DMS53 treated with DMSO at 0.1 percent for 48 hours (cell line): ENCODE measurements at regions not wholly inside any gene's neighbourhood (a gene's known extent, or its start where the extent isn't known, plus 50 kb on each side); places are given as distances from the start of the nearest gene placed in this dataset.

Source experiments
- DNase-seq: peaks from one replicate; lab custom pipeline; 2025; ENCODE audit not compliant: unreplicated experiment; lab: John Stamatoyannopoulos, UW

- no peak for DNase-seq
These were observed 149.9 kb downstream of the SHQ1 start for GRCh38 chr3:72698154-72698917.

- no peak for DNase-seq
These were observed 150.5 kb downstream of the SHQ1 start for GRCh38 chr3:72697717-72698116.

DNA sequence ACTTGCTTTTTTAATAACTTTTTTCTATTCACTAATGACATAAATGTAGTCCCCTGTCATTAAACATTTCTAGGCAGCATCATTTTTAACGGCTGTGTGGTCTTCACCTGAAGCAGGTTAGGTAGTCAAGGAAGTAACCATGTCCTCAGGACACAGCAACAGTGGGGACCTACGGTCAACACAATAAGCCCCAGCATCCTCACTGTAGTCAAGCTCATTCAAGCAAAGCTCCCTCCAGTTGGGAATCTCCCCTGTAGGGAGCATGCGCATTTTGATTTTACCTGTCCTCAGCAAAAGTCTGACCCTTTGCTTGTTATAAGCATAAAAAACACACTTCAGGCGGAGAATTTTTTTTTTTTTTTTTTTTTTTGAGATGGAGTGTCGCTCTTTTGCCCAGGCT lies 151.4 kb downstream of the SHQ1 start:
- no peak for DNase-seq

- DNase-seq: no peak
These were observed 153.8 kb downstream of the SHQ1 start for GRCh38 chr3:72694398-72694797.

- no peak for DNase-seq
These were observed 155.3 kb downstream of the SHQ1 start for GRCh38 chr3:72692990-72693389.

GRCh38 chr3:72690629-72691028 lies 157.6 kb downstream of the SHQ1 start:
- DNase-seq: no peak

- DNase-seq: no peak
These were observed 165.3 kb downstream of the SHQ1 start for GRCh38 chr3:72682936-72683452.

GRCh38 chr3:72681598-72681997 lies 166.6 kb downstream of the SHQ1 start:
- no peak for DNase-seq

DNA sequence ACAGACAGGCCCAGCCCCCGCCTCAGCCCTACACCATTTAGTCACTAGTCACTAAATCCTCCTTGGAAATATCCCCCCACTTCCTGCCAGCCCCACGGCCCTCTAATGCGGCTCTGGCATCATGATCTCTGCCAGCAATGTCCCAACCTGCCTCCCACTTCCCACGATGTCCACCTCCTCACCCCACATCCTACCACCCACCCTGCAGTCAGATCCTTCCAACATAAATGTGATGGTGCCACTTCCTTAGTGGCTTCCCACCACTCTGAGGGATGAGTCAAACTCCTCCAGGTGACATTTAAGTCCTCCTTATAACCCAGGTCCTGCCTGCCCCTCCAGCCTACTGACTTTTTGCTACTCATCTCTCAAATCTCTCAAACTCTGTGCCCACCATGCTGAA lies 167.5 kb downstream of the SHQ1 start:
- DNase-seq: no peak

DNA sequence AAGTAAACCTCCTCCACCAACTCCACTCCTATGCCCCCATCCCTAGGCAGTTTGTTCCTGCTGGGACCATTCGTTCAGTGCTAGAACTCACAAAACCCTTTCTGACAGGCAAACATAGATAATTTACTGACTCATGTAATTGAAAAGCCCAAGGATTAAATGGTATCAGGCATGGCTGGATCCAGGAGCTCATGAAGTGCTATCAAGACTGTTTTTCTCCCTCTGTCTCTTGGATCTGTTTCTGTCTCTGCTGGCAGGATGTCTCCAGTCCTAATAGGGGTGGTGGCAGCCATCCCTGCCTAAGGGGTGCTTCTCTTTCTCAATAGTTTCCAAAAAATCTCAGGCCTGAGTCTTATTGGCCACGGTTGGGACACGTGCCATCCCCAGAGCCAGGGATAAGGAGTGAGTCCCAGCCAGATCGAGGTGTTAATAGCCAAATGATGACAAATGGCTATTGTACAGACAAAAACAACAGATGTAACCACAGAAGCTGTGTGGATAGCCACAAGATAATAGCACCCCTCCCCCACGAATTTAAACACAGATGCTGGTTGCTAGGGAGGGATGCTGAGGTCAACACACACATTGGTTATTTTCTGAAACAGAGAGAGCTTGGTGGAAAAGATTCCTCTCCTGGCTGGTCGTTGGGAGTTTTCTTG lies 168.6 kb downstream of the SHQ1 start:
- no peak for DNase-seq

DNA sequence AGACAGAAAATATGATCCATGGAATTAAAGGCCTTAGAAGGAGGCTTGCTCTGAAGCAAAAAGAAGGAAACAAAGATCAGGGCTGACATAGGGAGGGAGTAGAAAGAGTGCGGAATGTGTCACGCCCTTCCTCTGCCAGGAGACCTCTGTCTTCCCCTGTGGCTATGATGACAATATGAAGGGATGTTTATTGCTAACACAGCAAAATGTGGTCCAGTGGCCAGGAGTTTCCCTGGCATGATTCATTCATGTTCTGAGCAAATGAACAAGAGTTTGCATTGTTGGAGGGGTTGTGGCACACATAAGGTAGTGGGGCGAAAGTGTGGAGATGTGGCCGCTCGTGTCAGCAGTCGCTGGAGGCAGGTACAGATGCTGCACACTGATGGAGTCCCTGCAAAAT lies 169.4 kb downstream of the SHQ1 start:
- DNase-seq: no peak

DNA sequence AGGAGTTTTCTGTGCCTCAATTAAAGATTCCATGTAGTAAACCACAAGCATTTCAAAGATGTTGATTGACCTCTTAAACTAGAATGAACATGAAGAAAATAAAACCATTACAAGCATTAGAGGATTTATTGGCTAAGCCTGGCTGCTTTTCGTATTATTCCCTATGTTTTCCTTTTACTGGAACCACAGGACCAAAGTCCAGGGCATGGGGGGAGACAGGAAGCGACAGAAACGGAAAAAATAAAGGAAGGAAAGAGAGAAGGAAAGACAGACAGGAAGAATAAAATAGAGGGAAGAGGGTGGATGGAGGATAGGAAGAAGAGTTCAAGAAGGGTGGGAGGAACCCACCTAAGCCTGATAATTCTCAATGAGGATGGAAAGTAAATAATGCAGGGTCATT lies 169.9 kb downstream of the SHQ1 start:
- no peak for DNase-seq

DNA sequence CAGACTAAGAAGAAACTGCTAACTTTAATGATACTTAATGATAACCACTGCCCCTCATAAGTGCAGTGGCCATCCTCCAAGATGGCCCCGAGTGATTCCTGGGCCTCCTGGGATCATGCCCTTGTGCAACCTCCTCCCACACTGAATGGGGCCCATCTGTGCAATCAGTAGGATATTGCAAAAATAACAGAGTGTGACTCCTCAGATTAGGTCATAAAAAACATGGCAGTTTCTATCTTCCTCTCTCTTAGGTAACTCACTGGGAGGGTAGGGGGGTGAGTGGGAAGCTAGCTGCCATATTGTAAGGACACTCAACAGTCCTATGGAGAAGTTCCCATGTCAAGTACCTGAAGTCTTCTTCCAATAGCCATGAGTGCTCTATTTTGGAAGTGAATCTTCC lies 173.0 kb downstream of the SHQ1 start:
- DNase-seq: no peak

GRCh38 chr3:72673011-72673771 lies 175.1 kb downstream of the SHQ1 start:
- DNase-seq: no peak

DNA sequence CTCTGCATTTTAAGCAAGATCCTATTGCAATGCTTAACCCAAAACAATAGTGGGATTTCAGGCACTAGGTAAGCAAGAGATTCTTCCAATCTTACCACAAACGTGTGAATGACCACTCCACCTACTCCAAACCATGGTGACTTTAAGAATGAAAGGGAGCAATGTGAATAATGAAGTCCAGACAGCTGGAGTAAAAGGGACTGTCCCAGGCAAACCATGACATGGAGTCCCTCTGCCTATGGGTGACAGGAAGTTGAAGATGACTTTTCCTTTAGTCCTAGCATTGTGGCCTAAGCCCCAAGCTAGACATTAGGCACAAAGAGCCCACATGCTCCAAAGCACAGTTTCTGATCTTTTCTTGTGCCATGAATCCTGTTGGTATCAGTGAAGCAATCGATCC lies 179.0 kb downstream of the SHQ1 start:
- no peak for DNase-seq

DNA sequence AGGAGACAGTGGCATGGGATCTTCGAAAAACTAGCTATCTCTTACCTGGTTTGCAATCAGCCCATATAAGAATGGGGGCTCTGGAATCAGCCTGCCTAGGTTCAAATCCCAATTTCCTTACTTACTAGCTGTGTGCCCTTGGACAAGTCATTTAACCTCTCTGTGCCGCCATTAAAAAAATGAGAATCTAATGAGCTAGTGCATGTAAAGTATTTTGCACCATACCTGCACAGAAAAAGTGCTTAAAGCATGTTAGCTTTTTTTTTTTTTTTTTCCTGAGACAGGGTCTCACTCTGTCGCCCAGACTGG lies 181.8 kb downstream of the SHQ1 start:
- DNase-seq: no peak

- DNase-seq: no peak
These were observed 182.4 kb downstream of the SHQ1 start for GRCh38 chr3:72665701-72666446.

DNA sequence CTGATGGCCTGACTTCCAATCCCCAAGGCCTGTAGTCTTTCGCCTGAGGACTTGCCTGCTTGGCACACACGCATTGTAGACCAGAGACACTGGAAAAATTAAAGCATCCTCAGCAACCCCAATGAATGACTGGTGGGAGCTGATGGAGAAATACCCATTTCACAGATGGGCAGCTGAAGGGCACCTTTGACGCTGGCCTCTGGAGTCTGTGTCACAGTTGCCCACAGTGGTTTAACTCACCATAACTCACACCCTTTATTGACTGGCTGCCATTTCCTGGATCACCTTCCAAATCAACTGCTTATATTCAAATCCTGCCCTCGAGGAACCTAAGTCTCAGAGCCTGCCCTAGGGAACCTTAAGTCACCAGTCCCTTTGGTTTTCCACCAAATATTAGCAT lies 183.1 kb downstream of the SHQ1 start:
- no peak for DNase-seq

GRCh38 chr3:72664184-72664975 lies 183.9 kb downstream of the SHQ1 start:
- no peak for DNase-seq

DNA sequence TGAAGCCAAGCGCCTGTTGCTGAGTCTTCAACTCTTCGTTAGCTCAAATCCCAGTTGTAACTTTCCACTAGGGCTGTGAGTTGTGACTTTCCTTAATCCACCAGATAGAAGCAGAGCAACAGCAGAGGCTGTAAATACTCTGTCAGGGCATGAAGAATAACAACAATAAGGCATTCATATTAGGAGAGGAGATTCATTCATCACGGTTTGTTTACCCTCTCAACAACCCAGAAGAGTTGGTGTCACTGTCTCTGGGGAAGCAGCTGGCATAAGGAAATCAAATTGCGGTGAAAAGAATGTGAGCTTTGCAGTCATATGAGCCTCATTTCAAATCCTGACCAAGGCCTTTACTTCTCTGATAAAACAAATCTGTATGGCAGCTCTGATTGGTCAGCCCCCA lies 184.8 kb downstream of the SHQ1 start:
- peak; percentile 15 for DNase-seq

GRCh38 chr3:72661115-72661457 lies 187.2 kb downstream of the SHQ1 start:
- no peak for DNase-seq
